ENCODE measurements at regions not wholly inside any gene's neighbourhood (a gene's known extent, or its start where the extent isn't known, plus 50 kb on each side); places are given as distances from the start of the nearest gene placed in this dataset.

GRCh38 chr2:120867290-120868241 lies 131.9 kb downstream of the GLI2 start:
- no peak for DNase-seq

- no peak for DNase-seq
Measured at GRCh38 chr2:120868366-120868765, 132.7 kb downstream of the GLI2 start.

- DNase-seq: no peak
Measured at GRCh38 chr2:120869036-120869729, 133.5 kb downstream of the GLI2 start.

GRCh38 chr2:120869730-120870466 lies 134.2 kb downstream of the GLI2 start:
- DNase-seq: no peak

GRCh38 chr2:120870467-120870788 lies 134.8 kb downstream of the GLI2 start:
- DNase-seq: no peak

- DNase-seq: no peak
Measured at GRCh38 chr2:120871016-120871635, 135.5 kb downstream of the GLI2 start.

GRCh38 chr2:120871881-120872620 lies 136.4 kb downstream of the GLI2 start:
- no peak for DNase-seq

GRCh38 chr2:120873958-120874887 lies 138.6 kb downstream of the GLI2 start:
- no peak for DNase-seq

- no peak for DNase-seq
Measured at GRCh38 chr2:120874888-120875275, 139.2 kb downstream of the GLI2 start.

GRCh38 chr2:120875431-120875830 lies 139.8 kb downstream of the GLI2 start:
- no peak for DNase-seq

- no peak for DNase-seq
Measured at GRCh38 chr2:120876526-120877280, 141.0 kb downstream of the GLI2 start.

GRCh38 chr2:120877409-120877808 lies 141.7 kb downstream of the GLI2 start:
- DNase-seq: no peak

GRCh38 chr2:120878970-120879369 lies 143.3 kb downstream of the GLI2 start:
- no peak for DNase-seq

GRCh38 chr2:120879431-120880295 lies 144.0 kb downstream of the GLI2 start:
- DNase-seq: no peak

GRCh38 chr2:120880381-120880780 lies 144.7 kb downstream of the GLI2 start:
- DNase-seq: no peak

GRCh38 chr2:120881981-120882788 lies 146.5 kb downstream of the GLI2 start:
- DNase-seq: no peak

- DNase-seq: no peak
Measured at GRCh38 chr2:120883607-120884440, 148.2 kb downstream of the GLI2 start.
